ENCODE measurements at regions not wholly inside any gene's neighbourhood (a gene's known extent, or its start where the extent isn't known, plus 50 kb on each side); places are given as distances from the start of the nearest gene placed in this dataset.

GRCh38 chr2:180169474-180169873, 162.4 kb upstream of the CWC22 start:
- H3K4me2 ChIP-seq (ENCODE audit: low read depth, low read length, poor library complexity, severe bottlenecking), result no peak overlapping the region
- H4K20me1 ChIP-seq (ENCODE audit: low read depth, low read length), result no peaks in the 10 kb centered on the region
- no peaks in the 10 kb centered on the region for H3K9me2 ChIP-seq (replicated peaks; ENCODE audit: insufficient read depth, low read length)
- H3F3A ChIP-seq (ENCODE audit: insufficient read depth), result no peaks in the 10 kb centered on the region
- no peaks in the 10 kb centered on the region for H3K36me3 ChIP-seq (ENCODE audit: low read length)
- no peaks in the 10 kb centered on the region for H3K79me2 ChIP-seq (ENCODE audit: insufficient read depth, low read length)
- H3K9me3 ChIP-seq (ENCODE audit: insufficient read depth, low read length), result peaks cover 5% of the 10 kb centered on the region; the same call in 1 of the 2 replicates
- no peak overlapping the region for H3K27ac ChIP-seq (ENCODE audit: low read depth, low read length)
- H3K9ac ChIP-seq (ENCODE audit: low read length), result no peak overlapping the region
- no peak overlapping the region for H2AFZ ChIP-seq (ENCODE audit: low read depth, low read length, severe bottlenecking)
- no peak overlapping the region for H3K4me3 ChIP-seq (ENCODE audit: insufficient read depth, low read length, poor library complexity, severe bottlenecking)
- no peaks in the 10 kb centered on the region for H3K27me3 ChIP-seq (ENCODE audit: low read length)
- TF ChIP-seq CTCF (IDR thresholded peaks at IDR 0.05; ENCODE audit: insufficient read depth, low read length, poor library complexity, severe bottlenecking) (no peak), EZH2phosphoT487 (conservative IDR thresholded peaks at IDR 0.05; ENCODE audit: low read length) (no peak)

GRCh38 chr2:180161415-180161814, 154.3 kb upstream of the CWC22 start:
- no peaks in the 10 kb centered on the region for H3K27me3 ChIP-seq (ENCODE audit: low read length)
- TF ChIP-seq CTCF (IDR thresholded peaks at IDR 0.05; ENCODE audit: insufficient read depth, low read length, poor library complexity, severe bottlenecking), result no peak
- TF ChIP-seq EZH2phosphoT487 (conservative IDR thresholded peaks at IDR 0.05; ENCODE audit: low read length), result no peak
- no peak overlapping the region for H3K27ac ChIP-seq (ENCODE audit: low read depth, low read length)
- no peaks in the 10 kb centered on the region for H3K9me2 ChIP-seq (replicated peaks; ENCODE audit: insufficient read depth, low read length)
- H3K9me3 ChIP-seq (ENCODE audit: insufficient read depth, low read length), result no peaks in the 10 kb centered on the region
- H3K4me2 ChIP-seq (ENCODE audit: low read depth, low read length, poor library complexity, severe bottlenecking), result no peak overlapping the region
- no peaks in the 10 kb centered on the region for H3K79me2 ChIP-seq (ENCODE audit: insufficient read depth, low read length)
- no peaks in the 10 kb centered on the region for H4K20me1 ChIP-seq (ENCODE audit: low read depth, low read length)
- no peaks in the 10 kb centered on the region for H3K36me3 ChIP-seq (ENCODE audit: low read length)
- no peaks in the 10 kb centered on the region for H3F3A ChIP-seq (ENCODE audit: insufficient read depth)
- no peak overlapping the region for H2AFZ ChIP-seq (ENCODE audit: low read depth, low read length, severe bottlenecking)
- H3K9ac ChIP-seq (ENCODE audit: low read length), result no peak overlapping the region
- no peak overlapping the region for H3K4me3 ChIP-seq (ENCODE audit: insufficient read depth, low read length, poor library complexity, severe bottlenecking)

- TF ChIP-seq CTCF (IDR thresholded peaks at IDR 0.05; ENCODE audit: insufficient read depth, low read length, poor library complexity, severe bottlenecking) (no peak), EZH2phosphoT487 (conservative IDR thresholded peaks at IDR 0.05; ENCODE audit: low read length) (no peak)
- no peak overlapping the region for H2AFZ ChIP-seq (ENCODE audit: low read depth, low read length, severe bottlenecking)
- H3K79me2 ChIP-seq (ENCODE audit: insufficient read depth, low read length), result no peaks in the 10 kb centered on the region
- no peaks in the 10 kb centered on the region for H3K9me3 ChIP-seq (ENCODE audit: insufficient read depth, low read length)
- no peaks in the 10 kb centered on the region for H3K9me2 ChIP-seq (replicated peaks; ENCODE audit: insufficient read depth, low read length)
- no peaks in the 10 kb centered on the region for H3K36me3 ChIP-seq (ENCODE audit: low read length)
- H3K4me2 ChIP-seq (ENCODE audit: low read depth, low read length, poor library complexity, severe bottlenecking), result no peak overlapping the region
- H3K4me3 ChIP-seq (ENCODE audit: insufficient read depth, low read length, poor library complexity, severe bottlenecking), result no peak overlapping the region
- no peaks in the 10 kb centered on the region for H3F3A ChIP-seq (ENCODE audit: insufficient read depth)
- no peak overlapping the region for H3K9ac ChIP-seq (ENCODE audit: low read length)
- H4K20me1 ChIP-seq (ENCODE audit: low read depth, low read length), result no peaks in the 10 kb centered on the region
- no peaks in the 10 kb centered on the region for H3K27me3 ChIP-seq (ENCODE audit: low read length)
- H3K27ac ChIP-seq (ENCODE audit: low read depth, low read length), result no peak overlapping the region
Measured at GRCh38 chr2:180159921-180160320, 152.8 kb upstream of the CWC22 start.

Data from SU-DHL-6 (cell line).